Liver (tissue), 8 donors: ENCODE measurements at regions not wholly inside any gene's neighbourhood (a gene's known extent, or its start where the extent isn't known, plus 50 kb on each side); places are given as distances from the start of the nearest gene placed in this dataset.

ENCODE experiments used
- DNase-seq: peaks from one replicate; pipeline ENCODE4 v3.0.0-alpha.2; 2017; ENCODE audit warnings: low spot score
- H3K27ac ChIP-seq, 2 donors: one replicate each; pipeline ENCODE4 v1.7.0; 2013; ENCODE audit warnings: inconsistent platforms in 2 of 2, low read length in 2 of 2, control low read depth in 1 of 2, low read depth in 1 of 2, mild to moderate bottlenecking in 1 of 2
- H3K27me3 ChIP-seq, 4 donors: one replicate each; pipeline versions ENCODE4 v1.6.1 to v1.7.0; 2013; ENCODE audit warnings: low read length in 3 of 4, inconsistent platforms in 1 of 4, mild to moderate bottlenecking in 1 of 4, moderate library complexity in 1 of 4; ENCODE audit not compliant: control insufficient read depth in 4 of 4, insufficient read depth in 4 of 4
- H3K36me3 ChIP-seq, 4 donors: one replicate each; pipeline versions ENCODE4 v1.6.1 to v1.7.0; 2013; ENCODE audit warnings: low read length in 3 of 4, mild to moderate bottlenecking in 3 of 4, low read depth in 1 of 4, moderate library complexity in 1 of 4; ENCODE audit not compliant: control insufficient read depth in 4 of 4, insufficient read depth in 3 of 4
- H3K4me1 ChIP-seq, 4 donors: one replicate each; pipeline versions ENCODE4 v1.6.1 to v1.7.0; 2013; ENCODE audit warnings: low read length in 3 of 4, mild to moderate bottlenecking in 3 of 4, moderate library complexity in 1 of 4; ENCODE audit not compliant: control insufficient read depth in 4 of 4, insufficient read depth in 4 of 4
- H3K4me3 ChIP-seq, 3 donors: one replicate each; pipeline versions ENCODE4 v1.6.1 to v1.7.0; 2013; ENCODE audit warnings: low read length in 3 of 3, control low read depth in 1 of 3, low read depth in 1 of 3, mild to moderate bottlenecking in 1 of 3
- H3K9ac ChIP-seq, 2 donors: one replicate each; pipeline ENCODE4 v1.7.0; 2013; ENCODE audit warnings: low read length in 2 of 2, mild to moderate bottlenecking in 2 of 2, moderate library complexity in 2 of 2, control low read depth in 1 of 2, low read depth in 1 of 2
- H3K9me3 ChIP-seq, 4 donors: one replicate each; pipeline versions ENCODE4 v1.6.1 to v1.7.0; 2013; ENCODE audit warnings: low read length in 3 of 4; ENCODE audit not compliant: control insufficient read depth in 4 of 4
- ATF3 ChIP-seq: IDR thresholded peaks from 2 replicates; pipeline ENCODE4 v1.6.1; 2016; ENCODE audit warnings: antibody characterized with exemption
- CTCF ChIP-seq: fragments of 150-350 bp; IDR thresholded peaks from 2 replicates; pipeline ENCODE4 v1.5.1; 2017; ENCODE audit warnings: improper control_type of control experiment, low read depth, low read length; ENCODE audit not compliant: missing input control
- EGR1 ChIP-seq, 2 donors: IDR thresholded peaks; 2 replicates each; pipeline ENCODE4 v1.6.1; 2016 to 2018; ENCODE audit warnings: antibody characterized with exemption in 2 of 2, low read depth in 2 of 2
- FOXA1 ChIP-seq: IDR thresholded peaks from 2 replicates; pipeline ENCODE4 v1.6.1; 2016; ENCODE audit warnings: antibody characterized with exemption
- FOXA2 ChIP-seq: IDR thresholded peaks from 2 replicates; pipeline ENCODE4 v1.6.1; 2016; ENCODE audit warnings: antibody characterized with exemption
- HNF4A ChIP-seq, 2 donors: conservative IDR thresholded peaks; 2 replicates each; pipeline ENCODE4 v1.6.1; 2016; ENCODE audit warnings: antibody characterized with exemption in 2 of 2, mild to moderate bottlenecking in 2 of 2
- HNF4G ChIP-seq: IDR thresholded peaks from 2 replicates; pipeline ENCODE4 v1.6.1; 2016; ENCODE audit warnings: antibody characterized with exemption
- JUND ChIP-seq, 2 donors: IDR thresholded peaks; 2 replicates each; pipeline ENCODE4 v1.6.1; 2016; ENCODE audit warnings: antibody characterized with exemption in 2 of 2
- MAX ChIP-seq: IDR thresholded peaks from 2 replicates; pipeline ENCODE4 v1.6.1; 2016; ENCODE audit warnings: antibody characterized with exemption
- NR2F2 ChIP-seq: IDR thresholded peaks from 2 replicates; pipeline ENCODE4 v1.6.1; 2016; ENCODE audit warnings: antibody characterized with exemption
- RAD21 ChIP-seq, 2 donors: IDR thresholded peaks; 2 replicates each; pipeline ENCODE4 v1.6.1; 2016; ENCODE audit warnings: antibody characterized with exemption in 2 of 2, mild to moderate bottlenecking in 2 of 2
- REST ChIP-seq: IDR thresholded peaks from 2 replicates; pipeline ENCODE4 v1.6.1; 2016; ENCODE audit warnings: antibody characterized with exemption, mild to moderate bottlenecking
- RXRA ChIP-seq, 2 donors: IDR thresholded peaks; 2 replicates each; pipeline ENCODE4 v1.6.1; 2017 to 2018; ENCODE audit warnings: antibody characterized with exemption in 2 of 2, mild to moderate bottlenecking in 1 of 2
- SP1 ChIP-seq: IDR thresholded peaks from 2 replicates; pipeline ENCODE4 v1.6.1; 2018; ENCODE audit warnings: antibody characterized with exemption, mild to moderate bottlenecking
- TAF1 ChIP-seq: conservative IDR thresholded peaks from 2 replicates; pipeline ENCODE4 v1.6.1; 2016; ENCODE audit warnings: antibody characterized with exemption, mild to moderate bottlenecking
- YY1 ChIP-seq: IDR thresholded peaks from 2 replicates; pipeline ENCODE4 v1.6.1; 2016; ENCODE audit warnings: antibody characterized with exemption, mild to moderate bottlenecking
- ZBTB33 ChIP-seq: IDR thresholded peaks from 2 replicates; pipeline ENCODE4 v1.6.1; 2016; ENCODE audit warnings: antibody characterized with exemption
- WGBS: extraction: QIAGEN DNeasy Blood & Tissue Kit; methylation state at CpG from one replicate; pipeline ENCODE4 v1.1.7; 2013; 5-methylcytosine and 5-hydroxymethylcytosine counted together
- donor health status: healthy.
- donor health status: healthy.
- donor health status: healthy.
- donor health status: healthy.
- donor health status: healthy.

GRCh38 chr18:10169064-10169562, 255.3 kb downstream of the VAPA start:
- no peak overlapping the region for H3K9ac ChIP-seq
- TF ChIP-seq HNF4G = no peak
- TF ChIP-seq SP1 = no peak
- H3K36me3 ChIP-seq = no peaks in the 10 kb centered on the region
- H3K4me1 ChIP-seq = no peaks in the 10 kb centered on the region
- 77% methylated on average over 4 of the region's 4 CpGs for WGBS
- no peaks in the 10 kb centered on the region for H3K9me3 ChIP-seq
- DNase-seq = no peak
- no peak overlapping the region for H3K27ac ChIP-seq
- no peaks in the 10 kb centered on the region for H3K27me3 ChIP-seq
- no peak overlapping the region for H3K4me3 ChIP-seq

- no peak for DNase-seq
- Histone ChIP-seq H3K4me1 (no peaks in the 10 kb centered on the region), H3K4me3 (no peak overlapping the region), H3K36me3 (no peaks in the 10 kb centered on the region), H3K27ac (no peak overlapping the region), H3K9me3 (no peaks in the 10 kb centered on the region), H3K9ac (no peak overlapping the region), H3K27me3 (no peaks in the 10 kb centered on the region)
- no peak for TF ChIP-seq SP1
- no peak for TF ChIP-seq YY1
- no peak for TF ChIP-seq ATF3
- TF ChIP-seq HNF4A (conservative IDR thresholded peaks at IDR 0.05) = no peak
- TF ChIP-seq FOXA1 = no peak
- no peak for TF ChIP-seq TAF1
- TF ChIP-seq MAX = no peak
- TF ChIP-seq JUND (IDR thresholded peaks at IDR 0.05) = no peak
- no peak for TF ChIP-seq FOXA2
- no peak for TF ChIP-seq RAD21 (IDR thresholded peaks at IDR 0.05)
- no peak for TF ChIP-seq CTCF
- TF ChIP-seq RXRA (IDR thresholded peaks at IDR 0.05) = no peak
- no peak for TF ChIP-seq NR2F2
- no peak for TF ChIP-seq ZBTB33
- no peak for TF ChIP-seq REST
- no peak for TF ChIP-seq EGR1 (IDR thresholded peaks at IDR 0.05; ENCODE audit: low read depth in 2 of 2)
- 84% methylated on average over 2 of the region's 2 CpGs for WGBS
Observed at GRCh38 chr18:10169814-10170213, 256.0 kb downstream of the VAPA start.
